GM12864 (cell line): ENCODE measurements at regions not wholly inside any gene's neighbourhood (a gene's known extent, or its start where the extent isn't known, plus 50 kb on each side); places are given as distances from the start of the nearest gene placed in this dataset.

Experiments
- DNase-seq: peaks from one replicate; pipeline ENCODE4 v3.0.0-alpha.2; 2011; ENCODE audit warnings: low read depth
- H3K4me3 ChIP-seq: 2 replicates; pipeline ENCODE4 v1.5.1; 2011; ENCODE audit warnings: mild to moderate bottlenecking, low read depth, low read length, control low read depth
- CTCF ChIP-seq: IDR thresholded peaks from 2 replicates; pipeline ENCODE4 v1.5.1; 2011; ENCODE audit warnings: low read depth, mild to moderate bottlenecking, moderate library complexity, low read length, control low read depth, inconsistent platforms; ENCODE audit errors: missing control alignments

GRCh38 chr2:163838890-163839289 is 103.1 kb upstream of the FIGN start:
- DNase-seq = no peak
- no peak for TF ChIP-seq CTCF
- no peak overlapping the region for H3K4me3 ChIP-seq

- DNase-seq = no peak
- no peak overlapping the region for H3K4me3 ChIP-seq
- TF ChIP-seq CTCF = no peak
Measured at GRCh38 chr2:163836167-163836566, 100.4 kb upstream of the FIGN start.

- DNase-seq = no peak
- TF ChIP-seq CTCF = no peak
- no peak overlapping the region for H3K4me3 ChIP-seq
Measured at GRCh38 chr2:163834841-163835240, 99.0 kb upstream of the FIGN start.

GRCh38 chr2:163834221-163834620 is 98.4 kb upstream of the FIGN start:
- DNase-seq = no peak
- H3K4me3 ChIP-seq = no peak overlapping the region
- no peak for TF ChIP-seq CTCF

GRCh38 chr2:163828771-163829170 is 93.0 kb upstream of the FIGN start:
- no peak overlapping the region for H3K4me3 ChIP-seq
- no peak for TF ChIP-seq CTCF
- DNase-seq = no peak

GRCh38 chr2:163822033-163822432 is 86.2 kb upstream of the FIGN start:
- DNase-seq = no peak
- no peak overlapping the region for H3K4me3 ChIP-seq
- TF ChIP-seq CTCF = no peak

- DNase-seq = no peak
- TF ChIP-seq CTCF = no peak
- no peak overlapping the region for H3K4me3 ChIP-seq
Measured at GRCh38 chr2:163812926-163813520, 77.2 kb upstream of the FIGN start.
